HEK293T (cell line): ENCODE measurements at regions not wholly inside any gene's neighbourhood (a gene's known extent, or its start where the extent isn't known, plus 50 kb on each side); places are given as distances from the start of the nearest gene placed in this dataset.

ENCODE experiments used
- CTCF ChIA-PET: fragments of 350-600 bp; formaldehyde crosslinking; extraction: SDS; loops from one replicate; lab custom pipeline; 2021; ENCODE audit warnings: antibody characterized with exemption, inconsistent platforms; lab: Yijun Ruan, JAX
- POLR2A ChIA-PET: fragments of 350-600 bp; formaldehyde crosslinking; extraction: SDS; loops from one replicate; lab custom pipeline; 2020; ENCODE audit warnings: antibody characterized with exemption, inconsistent platforms; lab: Yijun Ruan, JAX
- DNase-seq: peaks from one replicate; pipeline ENCODE4 v3.0.0; 2012; ENCODE audit warnings: mixed read lengths; ENCODE audit errors: extremely low spot score
- ARNT ChIP-seq: fragments of 450-650 bp; IDR thresholded peaks from 2 replicates; pipeline ENCODE4 v1.6.1; 2017; ENCODE audit warnings: mild to moderate bottlenecking
- BHLHE40 ChIP-seq: fragments of 450-650 bp; IDR thresholded peaks from 2 replicates; pipeline ENCODE4 v1.6.1; 2016; ENCODE audit warnings: mild to moderate bottlenecking, moderate library complexity, borderline replicate concordance
- CTBP1 ChIP-seq: fragments of 450-650 bp; IDR thresholded peaks from 2 replicates; pipeline ENCODE4 v1.6.1; 2016; ENCODE audit warnings: borderline replicate concordance
- ELF4 ChIP-seq: fragments of 450-650 bp; IDR thresholded peaks from 2 replicates; pipeline ENCODE4 v1.6.1; 2017; ENCODE audit warnings: antibody characterized with exemption
- FOXA1 ChIP-seq: fragments of 450-650 bp; IDR thresholded peaks from 2 replicates; pipeline ENCODE4 v1.6.1; 2016; ENCODE audit warnings: mild to moderate bottlenecking
- FOXK2 ChIP-seq: fragments of 450-650 bp; IDR thresholded peaks from 2 replicates; pipeline ENCODE4 v1.6.1; 2016; ENCODE audit warnings: mild to moderate bottlenecking
- FOXM1 ChIP-seq: fragments of 450-650 bp; IDR thresholded peaks from 2 replicates; pipeline ENCODE4 v1.6.1; 2017; ENCODE audit warnings: mild to moderate bottlenecking, borderline replicate concordance
- HDGF ChIP-seq: fragments of 450-650 bp; IDR thresholded peaks from 2 replicates; pipeline ENCODE4 v1.6.1; 2017; ENCODE audit warnings: antibody characterized with exemption, borderline replicate concordance
- L3MBTL2 ChIP-seq: fragments of 450-650 bp; conservative IDR thresholded peaks from 2 replicates; pipeline ENCODE4 v1.6.1; 2016; ENCODE audit warnings: mild to moderate bottlenecking
- LEF1 ChIP-seq: fragments of 450-650 bp; IDR thresholded peaks from 2 replicates; pipeline ENCODE4 v1.6.1; 2017; ENCODE audit warnings: mild to moderate bottlenecking, borderline replicate concordance
- NFRKB ChIP-seq: fragments of 450-650 bp; IDR thresholded peaks from 2 replicates; pipeline ENCODE4 v1.6.1; 2016; ENCODE audit warnings: mild to moderate bottlenecking, moderate library complexity
- SP1 ChIP-seq: fragments of 450-650 bp; IDR thresholded peaks from 2 replicates; pipeline ENCODE4 v1.6.1; 2017
- SUZ12 ChIP-seq: fragments of 450-650 bp; IDR thresholded peaks from 2 replicates; pipeline ENCODE4 v1.6.1; 2016; ENCODE audit warnings: mild to moderate bottlenecking
- TARDBP ChIP-seq: fragments of 450-650 bp; IDR thresholded peaks from 2 replicates; pipeline ENCODE4 v1.6.1; 2016
- ZNF384 ChIP-seq: fragments of 450-650 bp; IDR thresholded peaks from 2 replicates; pipeline ENCODE4 v1.6.1; 2016
- TF ChIP-seq, protein P1 (sequence below): fragments of 450-650 bp; IDR thresholded peaks from 2 replicates; pipeline ENCODE4 v1.6.1; 2016

DNA sequence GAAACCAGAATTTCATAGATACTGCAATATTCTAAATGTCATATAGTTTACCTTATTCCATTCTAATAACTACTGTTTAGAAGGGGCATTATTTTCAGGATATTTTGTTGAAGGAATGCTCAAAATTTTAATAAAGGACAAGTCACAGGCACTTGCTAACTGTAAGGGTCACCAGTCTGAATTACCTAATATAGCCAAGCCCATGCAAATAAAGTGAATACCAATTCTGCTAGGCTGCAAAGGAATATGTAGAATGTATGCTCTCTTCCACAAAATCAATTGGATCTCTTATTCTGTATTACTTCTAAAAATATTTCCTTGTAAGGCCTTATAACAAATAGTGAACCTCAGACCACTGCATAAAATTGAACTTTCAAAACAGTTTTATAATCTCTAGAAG, 52.3 kb upstream of the FAT4 start:
- no peak for DNase-seq
- ChIA-PET POLR2A (no interaction called here), CTCF (no interaction called here)
- TF ChIP-seq, protein P1, sequence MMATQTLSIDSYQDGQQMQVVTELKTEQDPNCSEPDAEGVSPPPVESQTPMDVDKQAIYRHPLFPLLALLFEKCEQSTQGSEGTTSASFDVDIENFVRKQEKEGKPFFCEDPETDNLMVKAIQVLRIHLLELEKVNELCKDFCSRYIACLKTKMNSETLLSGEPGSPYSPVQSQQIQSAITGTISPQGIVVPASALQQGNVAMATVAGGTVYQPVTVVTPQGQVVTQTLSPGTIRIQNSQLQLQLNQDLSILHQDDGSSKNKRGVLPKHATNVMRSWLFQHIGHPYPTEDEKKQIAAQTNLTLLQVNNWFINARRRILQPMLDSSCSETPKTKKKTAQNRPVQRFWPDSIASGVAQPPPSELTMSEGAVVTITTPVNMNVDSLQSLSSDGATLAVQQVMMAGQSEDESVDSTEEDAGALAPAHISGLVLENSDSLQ, result no peak
- TF ChIP-seq ZNF384 (no peak), LEF1 (no peak), NFRKB (no peak), FOXM1 (no peak), SUZ12 (no peak), SP1 (no peak), L3MBTL2 (no peak), TARDBP (no peak), ELF4 (no peak), FOXA1 (no peak), CTBP1 (no peak), HDGF (no peak), FOXK2 (no peak), BHLHE40 (no peak)

DNA sequence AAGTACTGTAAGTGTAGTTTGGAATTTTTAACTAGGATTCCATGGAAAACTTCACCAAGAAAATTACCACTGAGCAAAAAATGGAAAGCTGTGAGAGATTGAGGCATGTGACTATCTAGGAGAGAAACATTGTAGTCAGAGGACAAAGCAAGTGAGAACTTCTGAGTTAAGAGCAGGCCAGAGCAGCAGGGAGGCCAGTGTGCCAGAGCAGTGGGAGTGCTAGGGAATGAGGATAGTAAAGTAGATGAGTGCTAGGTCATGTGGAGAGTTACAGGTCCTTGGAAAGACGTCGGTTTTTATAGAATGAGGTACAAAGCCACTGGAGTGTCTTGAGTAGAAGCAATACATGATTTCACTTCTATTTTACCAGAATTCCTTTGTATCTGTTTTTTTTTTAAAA, 52.7 kb upstream of the FAT4 start:
- no peak for DNase-seq
- POLR2A ChIA-PET, result no interaction called here
- TF ChIP-seq ARNT (no peak), FOXM1 (no peak), CTBP1 (no peak), NFRKB (no peak), SP1 (no peak), SUZ12 (no peak), HDGF (no peak), FOXK2 (no peak), FOXA1 (no peak), BHLHE40 (no peak), LEF1 (no peak), ZNF384 (no peak), L3MBTL2 (no peak), TARDBP (no peak)
- TF ChIP-seq, protein P1, result no peak
- CTCF ChIA-PET, result no interaction called here

DNA sequence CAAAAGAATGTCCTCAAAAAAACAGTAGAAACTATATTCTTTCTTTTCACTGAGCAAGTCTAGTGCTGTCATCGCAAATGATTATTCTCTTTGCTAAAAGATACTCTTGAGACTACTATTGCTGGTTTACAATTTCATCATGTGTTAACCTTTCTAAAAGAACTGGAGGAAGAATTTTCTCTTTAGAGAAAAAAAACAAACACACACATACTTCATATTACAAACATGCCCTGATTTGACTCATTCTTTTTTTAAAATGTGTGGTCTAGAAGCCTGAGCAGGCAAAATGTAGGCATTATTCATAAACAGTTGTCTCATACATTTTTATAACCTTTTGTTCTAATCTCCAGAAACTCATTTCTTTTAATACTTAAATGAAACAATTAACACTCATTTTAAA, 60.6 kb upstream of the FAT4 start:
- ChIA-PET POLR2A (no interaction called here), CTCF (no interaction called here)
- no peak for TF ChIP-seq ZNF384
- TF ChIP-seq BHLHE40, result no peak
- TF ChIP-seq ARNT, result no peak
- TF ChIP-seq HDGF, result no peak
- TF ChIP-seq FOXM1, result no peak
- no peak for TF ChIP-seq L3MBTL2
- TF ChIP-seq NFRKB, result no peak
- TF ChIP-seq ELF4, result no peak
- no peak for TF ChIP-seq TARDBP
- no peak for TF ChIP-seq SP1
- TF ChIP-seq LEF1, result no peak
- TF ChIP-seq, protein P1, result no peak
- no peak for TF ChIP-seq CTBP1
- no peak for TF ChIP-seq FOXK2
- DNase-seq, result no peak

DNA sequence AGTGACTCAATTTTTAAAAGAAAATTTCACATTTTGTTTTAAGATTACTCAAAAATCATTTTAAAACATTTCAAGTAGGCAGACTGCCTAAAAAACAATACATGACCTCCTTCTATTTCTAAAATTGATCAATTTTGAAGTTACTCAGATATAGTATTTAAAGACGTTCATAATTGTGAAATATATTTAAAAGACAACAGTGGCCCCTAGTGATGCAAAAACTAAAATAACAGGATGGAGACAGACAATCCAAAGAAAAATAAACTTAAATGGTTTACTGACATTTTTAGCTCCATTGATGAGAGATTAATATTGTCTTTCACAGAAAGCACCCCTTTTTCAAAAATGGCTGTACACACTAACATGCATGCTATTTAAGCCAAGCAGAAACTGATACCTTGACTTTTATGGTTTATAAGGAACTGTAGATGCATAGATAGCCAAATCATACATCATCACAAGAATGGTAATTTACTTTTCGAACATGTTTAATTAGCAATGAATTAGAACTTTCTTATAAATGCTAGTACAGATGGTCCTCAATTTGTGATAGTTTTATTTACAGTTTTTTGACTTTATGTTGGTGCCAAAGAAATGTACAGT, 69.8 kb upstream of the FAT4 start:
- ChIA-PET CTCF (no interaction called here), POLR2A (no interaction called here)
- no peak for DNase-seq
- TF ChIP-seq SUZ12, result no peak
- no peak for TF ChIP-seq ELF4
- no peak for TF ChIP-seq L3MBTL2

DNA sequence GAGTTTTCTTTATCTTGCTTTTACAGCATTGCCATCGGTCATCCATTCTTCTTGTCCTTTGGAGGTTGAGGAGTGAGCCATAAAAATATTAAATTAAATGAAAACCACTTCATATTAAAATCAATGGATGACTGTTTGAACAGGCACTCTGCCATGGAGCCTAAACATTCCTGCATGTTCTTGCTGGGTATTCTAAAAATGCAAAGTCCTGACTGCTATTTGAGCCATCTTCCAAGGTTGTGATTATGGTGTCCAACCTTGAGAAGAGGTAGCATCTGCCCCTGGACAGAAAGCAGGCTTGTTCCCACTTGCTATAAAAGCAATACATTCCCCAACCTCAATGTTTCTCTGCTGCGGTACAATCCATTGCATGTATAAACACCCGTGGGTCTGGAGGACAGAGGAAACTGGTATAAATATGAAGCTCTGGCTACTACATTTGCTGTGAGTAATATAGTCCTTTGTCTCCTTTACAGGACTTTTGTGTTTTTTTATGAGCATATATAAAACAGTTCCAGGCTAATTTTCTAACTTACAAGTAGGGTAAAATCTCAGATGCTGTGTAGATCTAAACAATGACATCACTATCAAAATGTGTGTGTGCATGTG, 70.9 kb upstream of the FAT4 start:
- DNase-seq, result no peak
- ChIA-PET CTCF (no interaction called here), POLR2A (no interaction called here)

More for the DNA sequence above, 70.9 kb upstream of the FAT4 start:
- TF ChIP-seq NFRKB, result no peak
- TF ChIP-seq HDGF, result no peak
- no peak for TF ChIP-seq SP1
- no peak for TF ChIP-seq ARNT
- TF ChIP-seq ZNF384, result no peak
- TF ChIP-seq CTBP1, result no peak
- TF ChIP-seq FOXM1, result no peak
- no peak for TF ChIP-seq TARDBP
- TF ChIP-seq, protein P1, result no peak
- no peak for TF ChIP-seq FOXK2
- no peak for TF ChIP-seq BHLHE40
- TF ChIP-seq L3MBTL2, result no peak
- no peak for TF ChIP-seq ELF4
- TF ChIP-seq LEF1, result no peak
- TF ChIP-seq SUZ12, result no peak
- TF ChIP-seq FOXA1, result no peak
